Heart right ventricle (tissue), 16 donors: ENCODE measurements at regions not wholly inside any gene's neighbourhood (a gene's known extent, or its start where the extent isn't known, plus 50 kb on each side); places are given as distances from the start of the nearest gene placed in this dataset.

Experiments used
- ATAC-seq, 8 donors: fragments of 200-7000 bp; cut with Tn5 transposase; one replicate each; pipeline ENCODE4 v1.9.1; 2020; ENCODE audit warnings: mild to moderate bottlenecking in 8 of 8, moderate library complexity in 8 of 8, moderate number of reproducible peaks in 1 of 8
- DNase-seq, 2 donors: peaks; one replicate each; pipeline ENCODE4 v3.0.0-alpha.2; 2020
- H3K27ac ChIP-seq, 10 donors: fragments of 200-600 bp; sonication (generic) in 2 of 10; one replicate each; pipeline versions ENCODE4 v1.5.0 to v1.8.0; 2020 to 2022; ENCODE audit warnings: mild to moderate bottlenecking in 3 of 10
- H3K27me3 ChIP-seq, 7 donors: fragments of 200-600 bp; one replicate each; pipeline ENCODE4 v1.8.0; 2021 to 2022; ENCODE audit warnings: mild to moderate bottlenecking in 2 of 7
- H3K36me3 ChIP-seq, 9 donors: fragments of 200-600 bp; sonication (generic) in 1 of 9; one replicate each; pipeline versions ENCODE4 v1.5.0 to v1.8.0; 2020 to 2022; ENCODE audit warnings: mild to moderate bottlenecking in 2 of 9
- H3K4me1 ChIP-seq, 9 donors: fragments of 200-600 bp; sonication (generic) in 1 of 9; one replicate each; pipeline versions ENCODE4 v1.5.0 to v1.8.0; 2020 to 2022; ENCODE audit warnings: mild to moderate bottlenecking in 4 of 9
- H3K4me3 ChIP-seq, 10 donors: fragments of 200-600 bp; sonication (generic) in 2 of 10; one replicate each; pipeline versions ENCODE4 v1.5.0 to v1.8.0; 2020 to 2022; ENCODE audit warnings: mild to moderate bottlenecking in 7 of 10, moderate library complexity in 2 of 10
- H3K9me3 ChIP-seq, 11 donors: fragments of 200-600 bp in 10 of 11; sonication (generic) in 2 of 11; one replicate each; pipeline versions ENCODE4 v1.5.0 to v1.8.0; 2013 to 2022; ENCODE audit warnings: mild to moderate bottlenecking in 2 of 11, control low read depth in 1 of 11, moderate library complexity in 1 of 11
- CTCF ChIP-seq, 9 donors: fragments of 200-600 bp; sonication (generic) in 2 of 9; IDR thresholded peaks; one replicate each; pipeline versions ENCODE4 v1.5.0 to v1.8.0; 2021 to 2022; ENCODE audit warnings: antibody characterized with exemption in 9 of 9, mild to moderate bottlenecking in 5 of 9, moderate library complexity in 1 of 9
- WGBS, 2 donors: extraction: QIAGEN DNeasy Blood & Tissue Kit; methylation state at CpG; one replicate each; pipeline ENCODE4 v1.1.7; 2013; ENCODE audit warnings: inconsistent platforms in 1 of 2; 5-methylcytosine and 5-hydroxymethylcytosine counted together
- intact Hi-C, 10 donors: fragments of 100-400 bp; cut with DNase I; formaldehyde crosslinking; loops; one replicate each; pipeline versions ENCODE4 v1.11.1 to v1.14.2; 2022
- donor health status: Arrhythmogenic right ventricular cardiomyopathy.
- donor health status: ischemic (EF 13 %, LVEDD 7.1; RV severe dilation, severe dysfunction).
- donor health status: healthy with polysubstance abuse.
- donor health status: DM: no; HTN: yes; CAD: no.
- donor health status: DM: no; HTN: no; CAD: no.
- donor health status: ischemic (EF 25% LVEDD 6.9; RV normal size, moderate dysfunction).
- donor health status: ischemic (EF 25% LVEDD 5.7; RV mildly dilated, moderate dysfunction).
- donor health status: healthy.
- donor health status: DM: yes; HTN: yes; CAD: no.
- donor health status: Ischemic cardiomyopathy.
- donor health status: ischemic (EF 35%, LVEDD 5.7; RV mildly dilated, moderate dysfunction).
- donor health status: nonischemic (EF 11% LVEDD 7.7; RV severe dilation, severe dysfunction).
- donor health status: DM: yes; HTN: yes; CAD: no.
- donor health status: PGD.
- donor health status: ischemic (EF 29% LVEDD 5.4; RV normal size, mild dysfunction).
- donor health status: nonischemic (EF 23%, LVEDD 6.1; RV moderate dilation, normal function).

- no peaks in the 10 kb centered on the region for H3K9me3 ChIP-seq
- no peak overlapping the region for H3K27ac ChIP-seq
- intact Hi-C loops: no loop called here
- no peak for TF ChIP-seq CTCF (IDR thresholded peaks at IDR 0.05)
- no peaks in the 10 kb centered on the region for H3K4me1 ChIP-seq
- no peak overlapping the region for H3K4me3 ChIP-seq
- no peak for ATAC-seq
- no peaks in the 10 kb centered on the region for H3K36me3 ChIP-seq
- no peaks in the 10 kb centered on the region for H3K27me3 ChIP-seq
- 66 to 76% methylated on average over 3 of the region's 3 CpGs for WGBS, 2 donors
- no peak for DNase-seq
Measured at GRCh38 chr4:107467461-107467860, 252.6 kb downstream of the PAPSS1 start.

GRCh38 chr4:107458194-107458593, 261.8 kb downstream of the PAPSS1 start:
- ATAC-seq (no peak), DNase-seq (no peak)
- Histone ChIP-seq H3K4me3 (no peak overlapping the region), H3K27me3 (no peaks in the 10 kb centered on the region), H3K4me1 (peaks cover 0 to 4% (median 0%) of the 10 kb centered on the region in 9 donors), H3K9me3 (peaks cover 0 to 13% (median 0%) of the 10 kb centered on the region in 11 donors), H3K36me3 (no peaks in the 10 kb centered on the region), H3K27ac (no peak overlapping the region)
- WGBS, 2 donors: 71 to 81% methylated on average over 2 of the region's 2 CpGs
- intact Hi-C loops: no loop called here
- TF ChIP-seq CTCF (IDR thresholded peaks at IDR 0.05): no peak

DNA sequence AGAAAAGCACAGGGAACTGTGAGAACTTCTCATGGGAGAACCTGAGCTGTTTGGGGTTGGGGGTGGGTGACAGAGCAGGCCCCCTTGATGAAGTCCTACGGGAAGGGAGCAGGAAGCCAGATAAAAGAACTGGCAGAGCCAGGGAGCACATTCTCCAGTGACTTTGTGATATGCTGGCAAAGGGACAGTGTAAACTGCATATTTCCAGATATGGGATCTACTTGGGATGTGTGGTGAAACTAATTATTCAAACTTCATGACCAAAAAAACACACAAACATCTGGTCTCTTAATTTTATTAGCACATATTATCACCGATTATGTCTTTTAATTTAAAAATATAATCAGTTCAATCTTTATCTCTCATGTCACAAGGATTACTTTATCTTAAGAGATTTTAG, 266.0 kb downstream of the PAPSS1 start:
- no peak for TF ChIP-seq CTCF (IDR thresholded peaks at IDR 0.05)
- DNase-seq (no peak), ATAC-seq (no peak)
- H3K9me3 ChIP-seq: no peaks in the 10 kb centered on the region
- WGBS, 2 donors: 29 to 36% methylated on average over 2 of the region's 2 CpGs
- intact Hi-C loops: no loop called here
- no peak overlapping the region for H3K27ac ChIP-seq
- no peaks in the 10 kb centered on the region for H3K27me3 ChIP-seq
- peaks cover 0 to 4% (median 0%) of the 10 kb centered on the region in 9 donors for H3K4me1 ChIP-seq
- no peak overlapping the region for H3K4me3 ChIP-seq
- H3K36me3 ChIP-seq: no peaks in the 10 kb centered on the region

DNA sequence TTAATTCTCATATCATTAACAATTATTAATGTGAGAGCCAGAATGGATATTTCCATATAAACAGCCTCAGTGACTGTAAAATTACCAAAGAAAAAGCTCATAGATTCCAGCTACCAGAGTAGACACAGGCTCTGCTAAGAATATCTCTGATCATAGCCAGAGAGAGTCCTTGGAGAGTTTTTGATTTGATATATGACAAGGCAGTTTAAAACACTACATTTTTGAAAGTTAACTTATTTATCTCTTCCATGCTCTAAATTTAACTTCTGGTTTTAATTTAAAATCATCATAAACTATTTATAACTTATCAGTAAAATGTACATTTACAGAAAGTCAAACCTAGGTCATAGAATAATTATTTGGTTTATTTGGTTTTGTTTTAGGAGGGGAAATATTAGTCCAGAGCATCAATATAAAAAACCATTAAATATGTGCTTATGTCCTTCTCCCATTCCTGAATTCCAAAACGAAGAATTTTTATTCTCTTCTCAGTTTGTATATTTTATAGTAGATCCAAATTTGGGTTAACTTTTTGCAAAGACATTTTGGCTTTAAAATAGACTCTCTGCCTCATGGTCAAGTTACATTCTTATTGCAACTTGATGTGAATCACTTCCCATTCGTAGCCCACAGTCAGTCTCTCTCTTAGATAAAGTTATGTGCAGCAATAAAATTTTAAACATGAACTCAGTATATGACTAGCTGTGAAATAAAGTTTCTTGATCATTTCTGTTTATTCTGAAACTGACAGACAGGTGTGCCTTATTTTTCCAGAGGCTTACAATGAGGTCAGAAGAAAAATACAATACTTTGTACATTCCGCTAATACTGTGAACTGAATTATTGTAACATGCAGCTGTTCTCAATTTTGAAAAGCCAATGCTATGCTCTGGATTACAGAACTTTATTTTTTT, 267.1 kb downstream of the PAPSS1 start:
- Histone ChIP-seq H3K9me3 (no peaks in the 10 kb centered on the region), H3K4me3 (no peak overlapping the region), H3K27me3 (no peaks in the 10 kb centered on the region), H3K27ac (no peak overlapping the region), H3K4me1 (peaks cover 0 to 4% (median 0%) of the 10 kb centered on the region in 9 donors), H3K36me3 (no peaks in the 10 kb centered on the region)
- no peak for TF ChIP-seq CTCF (IDR thresholded peaks at IDR 0.05)
- intact Hi-C loops: no loop called here
- WGBS, 2 donors: 52 to 53% methylated on average over 3 of the region's 3 CpGs
- ATAC-seq (no peak), DNase-seq (no peak)
